ENCODE measurements at regions not wholly inside any gene's neighbourhood (a gene's known extent, or its start where the extent isn't known, plus 50 kb on each side); places are given as distances from the start of the nearest gene placed in this dataset.
A peak's percentile ranks its signal among the peaks of the same experiment; 100 is the strongest.

- DNase-seq (ENCODE audit: low read depth) = peak; percentile 96
- in situ Hi-C loops (cut with HindIII; ENCODE audit: low pct_unique_long_range_greater_than_20kb, low sequenced_read_pairs) = no loop called here
Observed at GRCh38 chr2:120934574-120935338, 199.1 kb downstream of the GLI2 start.

GRCh38 chr2:120935339-120936313, 200.0 kb downstream of the GLI2 start:
- DNase-seq (ENCODE audit: low read depth) = peak; percentile 89
- in situ Hi-C loops (cut with HindIII; ENCODE audit: low pct_unique_long_range_greater_than_20kb, low sequenced_read_pairs) = no loop called here

GRCh38 chr2:120936476-120937334, 201.0 kb downstream of the GLI2 start:
- DNase-seq (ENCODE audit: low read depth) = peak; percentile 63

GRCh38 chr2:120937686-120938044, 202.0 kb downstream of the GLI2 start:
- in situ Hi-C loops (cut with HindIII; ENCODE audit: low pct_unique_long_range_greater_than_20kb, low sequenced_read_pairs) = no loop called here
- DNase-seq (ENCODE audit: low read depth) = no peak

More at GRCh38 chr2:120936476-120937334, 201.0 kb downstream of the GLI2 start:
- in situ Hi-C loops (cut with HindIII; ENCODE audit: low pct_unique_long_range_greater_than_20kb, low sequenced_read_pairs) = no loop called here

GRCh38 chr2:120938045-120938771, 202.5 kb downstream of the GLI2 start:
- in situ Hi-C loops (cut with HindIII; ENCODE audit: low pct_unique_long_range_greater_than_20kb, low sequenced_read_pairs) = no loop called here
- DNase-seq (ENCODE audit: low read depth) = no peak

GRCh38 chr2:120939595-120940318, 204.1 kb downstream of the GLI2 start:
- peak; percentile 53 for DNase-seq (ENCODE audit: low read depth)
- in situ Hi-C loops (cut with HindIII; ENCODE audit: low pct_unique_long_range_greater_than_20kb, low sequenced_read_pairs) = no loop called here

- no peak for DNase-seq (ENCODE audit: low read depth)
Observed at GRCh38 chr2:120940319-120940696, 204.6 kb downstream of the GLI2 start.

GRCh38 chr2:120940726-120941256, 205.1 kb downstream of the GLI2 start:
- in situ Hi-C loops (cut with HindIII; ENCODE audit: low pct_unique_long_range_greater_than_20kb, low sequenced_read_pairs) = no loop called here
- no peak for DNase-seq (ENCODE audit: low read depth)

More at GRCh38 chr2:120940319-120940696, 204.6 kb downstream of the GLI2 start:
- in situ Hi-C loops (cut with HindIII; ENCODE audit: low pct_unique_long_range_greater_than_20kb, low sequenced_read_pairs) = no loop called here

- in situ Hi-C loops (cut with HindIII; ENCODE audit: low pct_unique_long_range_greater_than_20kb, low sequenced_read_pairs) = no loop called here
- DNase-seq (ENCODE audit: low read depth) = no peak
Observed at GRCh38 chr2:120941571-120942120, 206.0 kb downstream of the GLI2 start.

GRCh38 chr2:120942658-120943057, 207.0 kb downstream of the GLI2 start:
- in situ Hi-C loops (cut with HindIII; ENCODE audit: low pct_unique_long_range_greater_than_20kb, low sequenced_read_pairs) = no loop called here
- DNase-seq (ENCODE audit: low read depth) = no peak

- no peak for DNase-seq (ENCODE audit: low read depth)
- in situ Hi-C loops (cut with HindIII; ENCODE audit: low pct_unique_long_range_greater_than_20kb, low sequenced_read_pairs) = no loop called here
Observed at GRCh38 chr2:120943403-120944034, 207.9 kb downstream of the GLI2 start.

- in situ Hi-C loops (cut with HindIII; ENCODE audit: low pct_unique_long_range_greater_than_20kb, low sequenced_read_pairs) = no loop called here
- no peak for DNase-seq (ENCODE audit: low read depth)
Observed at GRCh38 chr2:120944575-120944974, 208.9 kb downstream of the GLI2 start.

- in situ Hi-C loops (cut with HindIII; ENCODE audit: low pct_unique_long_range_greater_than_20kb, low sequenced_read_pairs) = no loop called here
- DNase-seq (ENCODE audit: low read depth) = no peak
Observed at GRCh38 chr2:120945091-120945490, 209.4 kb downstream of the GLI2 start.

GRCh38 chr2:120945832-120946499, 210.3 kb downstream of the GLI2 start:
- in situ Hi-C loops (cut with HindIII; ENCODE audit: low pct_unique_long_range_greater_than_20kb, low sequenced_read_pairs) = no loop called here
- DNase-seq (ENCODE audit: low read depth) = no peak

GRCh38 chr2:120947327-120947726, 211.7 kb downstream of the GLI2 start:
- in situ Hi-C loops (cut with HindIII; ENCODE audit: low pct_unique_long_range_greater_than_20kb, low sequenced_read_pairs) = no loop called here
- DNase-seq (ENCODE audit: low read depth) = no peak
